ENCODE measurements at regions not wholly inside any gene's neighbourhood (a gene's known extent, or its start where the extent isn't known, plus 50 kb on each side); places are given as distances from the start of the nearest gene placed in this dataset.

DNA sequence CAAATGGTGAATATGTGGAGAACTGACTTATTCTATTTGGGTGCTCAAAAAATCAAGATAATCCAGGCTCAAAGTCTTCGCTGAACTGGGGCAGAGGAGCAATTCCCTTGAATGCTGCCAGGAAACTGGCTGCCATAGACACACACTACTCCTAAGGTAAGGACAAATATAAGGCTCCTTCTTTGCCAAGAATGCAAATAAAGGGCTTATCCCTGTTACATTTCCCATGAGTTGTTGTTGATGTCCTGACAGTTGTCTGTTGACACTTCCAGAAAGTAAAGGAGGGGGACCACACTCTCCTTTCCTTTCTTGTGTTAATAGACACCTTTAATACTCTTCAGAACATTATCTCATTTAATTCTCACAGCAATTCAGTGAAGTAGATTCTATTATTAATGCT is 212.2 kb upstream of the PTBP2 start:
- DNase-seq (ENCODE audit: low read depth), result no peak
- H3K4me3 ChIP-seq (ENCODE audit: control insufficient read depth, low read depth, low read length), result no peak overlapping the region
- TF ChIP-seq, protein P1, sequence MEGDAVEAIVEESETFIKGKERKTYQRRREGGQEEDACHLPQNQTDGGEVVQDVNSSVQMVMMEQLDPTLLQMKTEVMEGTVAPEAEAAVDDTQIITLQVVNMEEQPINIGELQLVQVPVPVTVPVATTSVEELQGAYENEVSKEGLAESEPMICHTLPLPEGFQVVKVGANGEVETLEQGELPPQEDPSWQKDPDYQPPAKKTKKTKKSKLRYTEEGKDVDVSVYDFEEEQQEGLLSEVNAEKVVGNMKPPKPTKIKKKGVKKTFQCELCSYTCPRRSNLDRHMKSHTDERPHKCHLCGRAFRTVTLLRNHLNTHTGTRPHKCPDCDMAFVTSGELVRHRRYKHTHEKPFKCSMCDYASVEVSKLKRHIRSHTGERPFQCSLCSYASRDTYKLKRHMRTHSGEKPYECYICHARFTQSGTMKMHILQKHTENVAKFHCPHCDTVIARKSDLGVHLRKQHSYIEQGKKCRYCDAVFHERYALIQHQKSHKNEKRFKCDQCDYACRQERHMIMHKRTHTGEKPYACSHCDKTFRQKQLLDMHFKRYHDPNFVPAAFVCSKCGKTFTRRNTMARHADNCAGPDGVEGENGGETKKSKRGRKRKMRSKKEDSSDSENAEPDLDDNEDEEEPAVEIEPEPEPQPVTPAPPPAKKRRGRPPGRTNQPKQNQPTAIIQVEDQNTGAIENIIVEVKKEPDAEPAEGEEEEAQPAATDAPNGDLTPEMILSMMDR (conservative IDR thresholded peaks at IDR 0.05; ENCODE audit: control insufficient read depth, insufficient read depth, low read depth, low read length), result no peak

- no peak overlapping the region for H3K4me3 ChIP-seq (ENCODE audit: control insufficient read depth, low read depth, low read length)
- no peak for DNase-seq (ENCODE audit: low read depth)
- TF ChIP-seq, protein P1 (conservative IDR thresholded peaks at IDR 0.05; ENCODE audit: control insufficient read depth, insufficient read depth, low read depth, low read length), result no peak
Measured at GRCh38 chr1:96509951-96510350, 211.6 kb upstream of the PTBP2 start.

GRCh38 chr1:96510391-96510790 is 211.2 kb upstream of the PTBP2 start:
- no peak overlapping the region for H3K4me3 ChIP-seq (ENCODE audit: control insufficient read depth, low read depth, low read length)
- TF ChIP-seq, protein P1 (conservative IDR thresholded peaks at IDR 0.05; ENCODE audit: control insufficient read depth, insufficient read depth, low read depth, low read length), result no peak
- DNase-seq (ENCODE audit: low read depth), result no peak

GRCh38 chr1:96510911-96511310 is 210.7 kb upstream of the PTBP2 start:
- H3K4me3 ChIP-seq (ENCODE audit: control insufficient read depth, low read depth, low read length), result no peak overlapping the region
- no peak for DNase-seq (ENCODE audit: low read depth)
- TF ChIP-seq, protein P1 (conservative IDR thresholded peaks at IDR 0.05; ENCODE audit: control insufficient read depth, insufficient read depth, low read depth, low read length), result no peak

DNA sequence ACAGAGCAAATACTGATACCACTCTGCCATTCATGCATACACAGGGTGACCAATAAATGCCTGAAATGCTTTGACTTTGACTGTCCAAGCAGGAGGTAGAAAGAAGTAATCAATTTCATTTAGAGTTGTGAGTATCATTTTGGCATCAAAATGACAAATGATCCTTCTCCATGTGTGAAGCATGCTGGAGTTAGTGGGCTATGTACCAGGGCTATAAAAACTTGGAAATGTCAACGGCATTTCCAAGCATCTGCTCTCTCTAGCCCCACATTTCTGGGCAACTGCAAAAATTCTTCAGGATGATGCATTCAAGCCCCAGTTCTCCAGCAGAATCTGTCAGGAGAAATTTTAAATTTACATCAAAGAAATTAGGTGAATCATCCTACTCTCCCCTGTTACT is 208.4 kb upstream of the PTBP2 start:
- TF ChIP-seq, protein P1 (conservative IDR thresholded peaks at IDR 0.05; ENCODE audit: control insufficient read depth, insufficient read depth, low read depth, low read length), result no peak
- no peak overlapping the region for H3K4me3 ChIP-seq (ENCODE audit: control insufficient read depth, low read depth, low read length)
- no peak for DNase-seq (ENCODE audit: low read depth)

GRCh38 chr1:96515430-96515829 is 206.2 kb upstream of the PTBP2 start:
- TF ChIP-seq, protein P1 (conservative IDR thresholded peaks at IDR 0.05; ENCODE audit: control insufficient read depth, insufficient read depth, low read depth, low read length), result no peak
- DNase-seq (ENCODE audit: low read depth), result no peak

GRCh38 chr1:96515925-96516324 is 205.7 kb upstream of the PTBP2 start:
- no peak overlapping the region for H3K4me3 ChIP-seq (ENCODE audit: control insufficient read depth, low read depth, low read length)
- DNase-seq (ENCODE audit: low read depth), result no peak
- TF ChIP-seq, protein P1 (conservative IDR thresholded peaks at IDR 0.05; ENCODE audit: control insufficient read depth, insufficient read depth, low read depth, low read length), result no peak

More at GRCh38 chr1:96515430-96515829, 206.2 kb upstream of the PTBP2 start:
- no peak overlapping the region for H3K4me3 ChIP-seq (ENCODE audit: control insufficient read depth, low read depth, low read length)

Measured in fibroblast of mammary gland (primary cell).